GM23248 (cell line): ENCODE measurements at regions not wholly inside any gene's neighbourhood (a gene's known extent, or its start where the extent isn't known, plus 50 kb on each side); places are given as distances from the start of the nearest gene placed in this dataset.
"Not testable (repeated sequence)": the region's sequence is repeated elsewhere in the genome, so short reads cannot be mapped to it uniquely, and the experiment has no call there.

Source experiments
- EZH2 ChIP-seq: fragments of 200-600 bp; sonication (generic); IDR thresholded peaks from 2 replicates; pipeline ENCODE4 v1.6.1; 2018; ENCODE audit warnings: antibody characterized with exemption, mild to moderate bottlenecking; ENCODE audit not compliant: insufficient read depth, poor library complexity, severe bottlenecking
- EZH2phosphoT487 ChIP-seq: fragments of 200-600 bp; sonication (generic); IDR thresholded peaks from 2 replicates; pipeline ENCODE4 v1.6.1; 2018; ENCODE audit warnings: antibody characterized with exemption, moderate library complexity, mild to moderate bottlenecking, low read depth; ENCODE audit not compliant: insufficient read depth

GRCh38 chr14:66031981-66032380 is 454.2 kb upstream of the CCDC196 start:
- TF ChIP-seq EZH2, EZH2phosphoT487: not testable (repeated sequence)
